GM21528 (cell line): ENCODE measurements at regions not wholly inside any gene's neighbourhood (a gene's known extent, or its start where the extent isn't known, plus 50 kb on each side); places are given as distances from the start of the nearest gene placed in this dataset.

ENCODE experiments used
- ATAC-seq: cut with Tn5 transposase; IDR thresholded peaks from one replicate; pipeline ENCODE4 v1.9.1; 2021; ENCODE audit warnings: mild to moderate bottlenecking, moderate library complexity; ENCODE audit not compliant: unreplicated experiment, low FRiP score

DNA sequence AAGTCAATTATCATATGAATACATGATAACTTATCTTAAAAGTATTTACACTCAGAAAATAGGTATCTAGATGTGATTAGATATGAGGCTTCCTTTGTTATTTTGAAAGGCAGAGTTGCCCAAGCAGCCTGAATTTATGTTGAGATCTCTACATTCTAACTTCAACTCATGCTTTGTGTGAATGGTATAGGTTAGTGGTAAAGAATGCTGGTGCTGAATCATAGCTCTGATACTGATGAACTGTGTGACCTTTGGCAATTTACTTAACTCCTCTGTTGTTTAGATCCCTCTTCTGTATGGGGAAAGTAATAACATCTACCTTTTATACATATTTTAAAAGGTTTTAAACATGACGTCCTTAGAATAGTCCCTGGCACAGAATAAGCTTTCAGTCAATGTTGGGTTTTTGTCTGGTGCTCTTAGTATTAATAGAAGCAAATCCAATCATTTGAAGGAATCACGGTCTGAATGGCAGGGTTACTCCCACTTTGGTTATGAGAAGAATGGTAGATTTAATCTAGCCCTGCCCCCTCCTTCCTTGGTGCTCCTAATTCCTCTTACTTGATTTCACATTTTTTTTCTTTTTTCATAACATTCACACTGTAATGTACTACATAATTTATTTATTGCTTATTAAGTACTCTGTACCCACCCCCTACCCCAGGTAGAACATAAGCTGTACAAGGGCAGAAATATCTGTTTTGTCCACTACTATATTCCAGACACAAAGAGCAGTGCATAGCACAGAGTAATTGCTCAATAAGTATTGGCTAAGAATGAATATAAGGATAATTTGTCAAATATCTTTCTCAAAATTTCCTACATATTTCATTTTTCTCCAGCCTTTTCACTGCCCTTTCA, 203.3 kb upstream of the KRR1 start:
- no peak for ATAC-seq

DNA sequence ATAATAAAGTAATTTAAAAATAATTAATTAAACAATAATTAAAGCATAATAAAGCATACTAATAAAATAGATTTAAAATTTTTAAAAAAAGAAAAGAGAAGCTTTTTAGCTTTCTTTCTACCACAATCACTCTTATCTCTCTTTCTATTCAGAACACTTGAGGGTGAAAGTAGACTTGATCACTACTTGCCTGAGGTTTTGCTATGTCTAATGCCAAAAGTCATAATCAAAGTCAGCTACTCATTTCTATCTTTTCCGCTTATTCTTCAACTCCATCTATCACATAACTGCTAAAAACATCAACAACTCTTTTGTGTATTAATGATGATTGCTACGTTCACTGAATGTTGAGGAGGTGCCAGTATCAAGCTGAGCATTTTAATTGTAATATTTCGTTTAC, 202.0 kb upstream of the KRR1 start:
- ATAC-seq = no peak

DNA sequence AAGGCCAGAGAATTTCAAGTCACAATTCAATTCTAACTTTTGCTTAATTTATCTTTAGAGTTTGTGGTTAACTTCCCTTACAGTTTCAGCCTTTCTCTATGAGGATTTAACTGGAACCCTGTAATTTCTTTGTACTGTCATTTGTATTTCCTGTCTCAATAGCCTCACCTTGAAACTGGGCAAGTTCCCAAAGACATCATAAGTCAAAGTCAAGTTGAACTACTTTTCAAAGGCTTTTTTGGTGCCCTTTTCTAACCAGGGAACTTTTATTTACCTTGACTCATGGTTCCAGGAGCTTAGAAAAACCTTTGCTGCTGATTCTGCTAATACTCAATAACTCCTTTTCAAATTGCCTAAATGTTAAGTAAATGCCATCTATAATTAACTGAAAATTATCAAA, 200.8 kb upstream of the KRR1 start:
- no peak for ATAC-seq

DNA sequence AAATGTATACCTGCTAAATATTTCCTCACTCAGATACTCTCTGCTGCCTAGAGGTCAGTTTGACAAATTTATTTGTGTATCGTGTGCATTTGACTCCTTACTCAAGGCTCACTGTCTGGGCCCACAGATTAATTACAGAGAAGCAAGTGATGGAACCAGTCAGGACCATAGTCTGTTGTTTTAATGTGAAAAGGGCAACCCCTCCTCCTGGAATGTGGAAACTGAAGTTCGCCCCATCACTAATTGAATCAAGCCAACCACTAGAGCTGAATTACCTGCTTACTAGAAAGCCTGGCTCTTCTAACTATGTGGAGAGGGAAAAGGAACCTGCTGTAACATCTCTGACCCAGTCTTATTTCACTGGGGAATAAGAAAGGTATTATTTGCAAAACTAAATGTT, 199.9 kb upstream of the KRR1 start:
- no peak for ATAC-seq

DNA sequence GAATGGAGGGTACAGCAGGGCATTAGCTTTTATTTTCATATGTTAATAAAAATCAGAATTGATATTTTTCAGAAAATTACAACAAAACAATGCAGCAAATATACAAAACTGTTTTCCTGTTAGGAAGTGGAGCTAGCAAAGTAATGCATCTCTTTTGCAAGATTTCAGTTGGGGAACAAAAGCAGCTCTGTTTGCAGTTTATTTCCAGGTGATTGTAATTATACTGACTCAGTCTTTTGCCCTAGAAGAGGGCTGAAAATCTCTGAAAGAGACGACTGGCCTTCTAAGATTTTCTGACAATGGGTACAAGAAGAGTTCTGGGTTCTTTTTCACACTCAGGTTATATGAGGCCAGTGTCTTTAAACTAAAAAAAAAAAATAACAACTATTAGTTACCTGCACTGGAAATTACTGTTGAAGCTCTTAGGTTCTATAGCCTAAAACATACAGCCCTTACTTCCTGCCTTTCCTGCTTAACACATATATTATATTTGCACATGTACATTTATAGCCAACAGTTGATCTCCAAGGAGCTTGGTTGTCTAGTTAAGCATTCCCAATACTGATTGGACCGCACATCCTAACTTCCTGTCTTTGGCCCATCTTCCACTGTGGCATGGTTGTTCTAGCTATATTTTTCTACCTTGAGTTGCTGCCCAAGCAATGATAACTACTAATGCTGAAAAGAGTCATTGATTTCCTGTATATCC, 199.1 kb upstream of the KRR1 start:
- ATAC-seq = no peak

DNA sequence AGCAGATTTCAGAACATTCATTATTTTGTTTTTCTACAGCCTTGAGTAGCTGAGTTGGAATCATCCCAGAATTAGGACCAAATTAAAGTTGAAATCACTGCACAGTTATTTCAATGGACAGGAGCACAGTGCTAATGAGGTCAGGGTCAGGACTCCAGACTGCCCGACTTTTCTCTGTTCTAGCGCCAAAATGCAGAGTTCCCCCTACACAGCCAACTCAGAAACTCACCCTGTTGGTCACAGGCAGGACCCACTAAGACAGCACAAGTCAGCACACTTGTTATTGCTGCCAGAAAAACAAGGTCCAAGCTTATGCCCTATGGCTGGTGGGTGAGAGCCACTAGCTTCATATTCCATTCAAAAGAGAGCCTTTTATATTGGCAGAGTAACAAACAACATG, 198.1 kb upstream of the KRR1 start:
- no peak for ATAC-seq

DNA sequence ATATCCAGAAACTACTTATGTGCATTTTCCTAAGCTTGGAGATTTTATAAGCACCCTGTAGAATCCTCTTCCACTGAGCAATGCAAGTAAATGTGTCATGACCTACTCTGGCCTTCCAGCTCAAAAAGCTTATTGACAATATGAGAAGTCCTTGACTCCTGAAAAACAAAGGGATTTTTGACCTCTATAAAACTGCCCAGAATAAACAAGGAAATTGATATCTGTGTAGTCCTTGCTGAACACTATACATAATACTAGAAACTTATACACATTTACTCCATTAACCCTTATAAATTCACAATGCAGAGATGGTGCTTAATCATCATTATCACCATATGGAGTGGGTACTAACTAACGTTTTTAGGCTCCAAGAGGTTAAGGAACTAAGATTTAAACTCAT, 197.4 kb upstream of the KRR1 start:
- ATAC-seq = no peak

DNA sequence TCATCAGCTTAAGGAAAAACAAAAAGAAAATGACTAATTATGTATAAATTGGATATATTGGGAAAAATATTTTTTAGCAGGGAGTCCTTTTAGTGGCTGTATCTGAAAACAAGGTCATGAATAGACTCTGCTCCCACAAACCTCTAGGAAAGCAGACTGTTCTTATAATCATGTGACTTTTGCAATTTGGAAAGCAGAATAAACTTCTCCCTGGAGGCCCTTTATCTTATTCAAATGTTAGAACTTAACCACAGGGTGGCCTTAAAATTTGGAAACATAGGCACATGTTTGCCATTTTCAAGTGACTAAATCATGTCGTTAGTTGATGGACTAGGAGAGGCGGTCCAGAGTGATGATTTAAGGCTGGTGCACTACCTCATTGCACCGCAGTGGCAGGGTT, 196.6 kb upstream of the KRR1 start:
- ATAC-seq = no peak

DNA sequence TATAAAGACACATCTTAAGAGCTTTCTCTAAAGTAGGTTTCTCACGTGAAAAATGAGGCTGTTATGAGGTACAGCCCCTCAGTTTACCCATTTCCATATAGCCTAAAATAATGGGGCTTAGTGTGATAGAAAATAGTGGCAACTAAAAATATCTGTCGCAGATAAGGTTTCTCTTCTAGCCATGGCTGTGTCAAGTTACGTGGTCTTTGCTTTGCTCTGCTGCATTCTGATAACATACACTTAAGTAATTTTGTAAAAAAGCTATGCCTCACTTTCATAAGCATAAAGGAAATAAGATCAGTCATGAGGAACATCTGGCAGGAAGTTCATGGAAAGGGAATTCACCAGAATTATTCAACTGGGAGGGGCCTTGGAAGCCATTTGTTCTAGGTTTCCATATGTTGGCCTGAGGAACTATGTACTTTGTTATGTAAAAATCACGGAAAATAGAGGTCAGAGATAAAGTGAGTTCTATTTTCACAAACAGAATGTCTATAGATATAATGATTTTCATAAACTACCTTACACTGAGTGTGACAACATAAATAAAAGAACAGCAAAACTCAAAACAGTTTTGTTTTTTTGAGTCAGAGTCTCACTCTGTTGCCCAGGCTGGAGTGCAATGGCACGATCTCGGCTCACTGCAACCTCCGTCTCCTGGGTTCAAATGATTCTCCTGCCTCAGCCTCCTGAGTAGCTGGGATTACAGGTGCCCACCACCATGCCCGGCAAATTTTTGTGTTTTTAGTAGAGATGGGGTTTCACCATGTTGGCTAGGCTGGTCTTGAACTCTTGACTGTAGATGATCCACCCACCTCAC, 195.6 kb upstream of the KRR1 start:
- no peak for ATAC-seq

DNA sequence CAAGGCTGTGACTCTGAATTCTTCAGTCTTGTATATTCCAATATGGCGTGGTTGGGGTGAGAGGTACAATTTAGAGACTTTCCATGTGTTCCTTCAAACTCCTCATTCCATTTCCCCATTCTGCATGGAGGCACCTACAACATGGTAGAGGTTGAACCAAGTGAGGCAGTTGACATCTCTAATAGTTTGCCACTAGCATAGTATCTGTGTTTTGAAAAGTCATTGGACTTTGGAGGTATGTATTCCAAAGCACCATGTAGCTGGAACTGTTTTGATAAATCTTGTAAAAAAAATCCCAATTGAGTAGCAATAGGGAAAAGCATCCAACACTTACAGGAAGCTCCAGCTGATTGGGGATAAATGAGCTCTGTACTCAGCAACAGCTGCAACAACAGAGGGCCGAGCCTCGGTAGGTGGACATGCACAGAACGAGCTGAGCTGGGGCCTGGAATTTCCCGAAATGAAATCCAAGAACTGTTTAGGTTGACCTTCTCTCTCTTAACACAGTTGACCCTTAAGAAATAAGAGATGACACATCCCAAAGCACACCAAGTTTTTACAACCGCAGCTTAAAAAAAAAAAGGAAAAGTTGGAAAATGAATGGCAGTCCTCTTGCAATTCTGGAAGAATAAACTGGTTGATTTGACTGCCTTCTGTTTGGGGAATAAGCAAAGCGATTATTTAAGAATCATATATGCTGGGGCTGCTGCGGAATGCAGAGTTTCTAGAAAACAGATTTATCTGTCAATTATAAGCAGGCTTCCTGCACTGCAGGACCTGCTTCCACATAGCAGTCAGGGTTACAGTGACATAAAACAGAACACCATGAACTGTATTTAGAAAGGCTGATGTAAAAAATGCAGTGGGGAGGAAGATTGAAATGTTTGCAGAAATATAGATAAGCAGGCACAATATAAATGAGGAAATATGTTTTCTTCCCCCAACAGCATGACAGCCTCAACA, 194.6 kb upstream of the KRR1 start:
- ATAC-seq = no peak

DNA sequence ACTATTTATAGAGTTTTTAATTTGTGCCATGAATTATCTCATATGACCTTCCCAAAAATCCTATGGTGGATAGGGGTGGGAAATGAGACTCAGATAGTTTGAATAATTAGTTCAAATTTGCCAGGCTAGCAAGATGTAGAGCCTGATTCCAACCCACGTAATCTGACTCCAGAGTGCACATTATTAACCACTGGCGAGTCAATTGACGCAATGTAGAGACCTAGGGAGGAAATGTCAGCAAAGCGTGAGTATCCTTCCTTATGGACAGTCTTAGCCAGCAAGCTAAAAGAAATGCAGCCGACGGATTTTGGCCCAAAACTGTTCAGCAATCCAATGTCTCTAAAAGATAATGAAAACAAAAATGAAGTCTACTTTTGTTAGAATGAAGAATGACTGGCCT, 193.3 kb upstream of the KRR1 start:
- no peak for ATAC-seq

DNA sequence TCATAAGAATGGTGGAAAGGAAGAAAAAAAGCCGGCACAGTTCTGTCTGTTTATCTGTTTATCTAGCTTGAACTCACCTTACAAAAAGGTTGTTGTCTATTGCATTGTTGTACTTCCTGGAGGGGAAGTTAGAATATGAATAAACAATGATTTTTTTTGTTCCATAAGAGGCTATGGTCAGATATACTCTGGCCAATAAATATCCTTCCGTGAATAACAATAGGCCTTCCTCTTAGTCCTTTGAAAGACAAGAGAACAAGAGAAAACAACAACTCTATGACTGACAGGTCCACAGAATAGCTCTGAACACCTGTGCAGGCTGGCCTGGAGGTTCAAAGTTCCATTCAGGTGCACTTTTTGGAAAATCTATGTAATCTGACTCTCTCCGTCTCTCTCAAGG, 192.8 kb upstream of the KRR1 start:
- no peak for ATAC-seq

DNA sequence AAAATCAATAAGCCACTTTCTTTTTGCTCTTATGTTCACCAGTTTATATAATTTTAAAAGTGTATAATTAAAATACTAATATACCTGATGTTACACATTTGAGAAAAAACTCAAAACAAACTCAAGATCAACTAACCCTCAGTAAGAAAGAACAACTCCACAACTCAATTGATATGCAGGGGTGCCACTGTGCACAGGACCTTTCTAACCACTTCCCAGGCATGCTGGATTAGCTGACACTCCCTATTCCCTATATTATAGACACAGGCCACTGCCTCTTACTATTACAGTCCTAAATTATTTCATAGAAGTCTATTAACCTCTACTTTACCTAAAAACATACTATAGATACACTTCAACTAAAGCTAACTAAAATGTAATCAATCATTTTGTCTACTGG, 191.7 kb upstream of the KRR1 start:
- ATAC-seq = no peak

DNA sequence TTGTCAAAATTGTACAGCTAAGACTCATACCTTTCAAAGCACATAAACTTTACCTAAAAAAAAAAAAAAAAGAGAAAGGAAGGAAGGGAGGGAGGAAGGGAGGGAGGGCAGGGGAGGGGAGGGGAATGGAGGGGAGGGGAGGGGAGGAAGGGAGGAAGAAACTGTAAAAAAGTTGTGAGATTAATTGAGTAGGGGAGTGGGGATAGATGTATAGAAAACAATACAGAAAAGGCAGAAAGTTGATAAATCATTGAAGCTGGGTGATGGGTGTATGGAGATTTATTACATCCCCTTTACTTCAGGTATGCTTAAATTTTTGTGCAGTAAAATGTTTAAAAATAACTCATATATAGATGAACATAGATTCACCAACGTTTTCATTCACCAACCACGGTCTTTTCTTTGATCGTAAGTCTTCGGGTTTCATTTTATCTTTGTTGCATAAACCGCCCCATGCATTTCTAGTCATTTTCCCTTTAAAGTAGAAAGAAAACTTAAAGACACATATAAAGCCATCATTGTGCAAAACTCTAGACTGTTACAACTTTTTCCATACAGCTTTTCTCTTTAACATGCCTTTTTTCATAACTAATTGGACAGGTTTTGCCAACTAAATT, 191.2 kb upstream of the KRR1 start:
- ATAC-seq = no peak

DNA sequence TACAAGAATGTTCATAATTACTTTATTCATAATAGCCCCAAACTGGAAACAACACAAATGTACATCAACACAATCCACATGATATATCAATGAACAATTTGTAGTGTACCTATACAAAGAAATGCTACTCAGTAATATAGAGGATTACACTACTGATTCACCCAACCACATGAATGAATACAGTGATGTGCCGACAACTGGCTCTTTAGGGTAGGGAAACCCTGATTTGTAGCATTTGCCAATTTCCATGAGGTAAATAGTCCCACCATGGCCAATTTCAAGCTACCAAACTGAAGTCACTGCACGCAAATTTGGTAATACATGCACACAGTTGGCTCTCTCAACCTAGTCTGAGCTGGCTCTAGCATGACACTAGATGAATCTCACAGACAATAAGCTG, 190.4 kb upstream of the KRR1 start:
- no peak for ATAC-seq

DNA sequence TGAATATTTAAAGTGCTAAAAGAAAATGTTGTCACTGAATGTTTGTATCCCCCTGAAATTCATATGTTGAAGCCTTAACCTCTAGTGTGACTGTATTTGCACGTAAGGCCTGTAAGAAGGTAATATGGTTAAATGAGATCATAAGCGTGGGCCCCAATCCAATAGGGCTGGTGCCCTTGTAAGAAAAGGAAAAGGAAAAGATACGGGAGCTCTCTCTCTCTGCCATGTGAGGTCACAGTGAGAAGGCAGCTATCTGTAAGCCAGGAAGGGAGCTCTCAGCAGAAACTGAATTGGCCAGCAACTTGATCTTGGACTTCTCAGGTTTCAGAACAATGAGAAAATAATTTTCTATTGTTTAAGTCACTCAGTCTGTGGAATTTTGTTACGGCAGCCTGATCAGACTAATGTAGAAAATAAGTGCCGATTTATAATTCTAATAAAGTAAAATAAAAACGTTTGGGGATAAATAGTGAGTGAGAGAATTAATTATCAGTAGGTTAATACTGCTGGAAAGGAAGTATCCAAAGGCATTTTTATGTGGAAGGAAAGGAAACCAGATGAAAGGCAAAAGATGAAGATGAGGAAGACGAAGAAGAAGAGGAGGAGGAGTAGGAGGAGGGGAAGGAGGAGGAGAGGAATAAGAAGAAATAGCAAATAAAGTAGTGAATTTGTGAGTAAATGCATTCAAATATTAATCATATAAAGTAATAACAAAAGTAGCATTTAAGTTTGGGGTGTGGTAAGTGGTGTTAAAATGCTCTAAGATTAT, 188.5 kb upstream of the KRR1 start:
- ATAC-seq = no peak

DNA sequence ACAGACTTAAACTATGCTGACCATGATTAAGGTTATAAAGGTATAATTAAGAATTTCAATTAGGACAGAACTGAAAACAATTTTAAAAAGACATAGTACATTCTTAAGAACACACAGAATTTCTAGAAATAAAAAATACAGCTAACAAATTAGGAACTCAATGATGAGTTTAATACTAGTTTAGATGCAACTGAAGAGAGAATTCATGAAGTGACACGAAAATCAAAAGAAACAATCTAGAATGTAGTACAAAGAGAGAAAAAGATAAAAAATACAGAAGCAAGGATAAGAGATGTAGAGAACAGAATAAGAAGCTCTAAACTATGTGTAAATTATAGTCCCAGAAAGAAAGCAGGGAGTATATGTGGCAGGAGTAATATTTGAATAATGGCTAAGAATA, 187.8 kb upstream of the KRR1 start:
- no peak for ATAC-seq

DNA sequence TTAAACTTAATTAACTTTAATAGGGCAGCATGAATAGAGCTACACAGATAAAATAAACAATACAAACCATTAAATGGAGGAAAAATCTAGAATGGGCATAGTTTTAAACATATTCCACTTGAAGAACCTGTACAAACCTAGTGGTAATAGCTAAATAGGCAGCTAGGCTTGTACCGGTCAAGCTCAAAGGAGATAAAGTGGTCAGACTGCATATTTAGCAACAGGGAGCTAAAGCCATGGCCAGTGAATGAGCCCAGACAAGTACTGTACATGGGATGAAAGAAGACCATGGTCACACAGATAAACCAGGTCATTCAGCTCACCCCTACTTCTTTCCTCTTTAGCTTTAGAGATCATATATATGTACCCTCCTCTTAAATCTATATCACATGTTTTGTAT, 186.6 kb upstream of the KRR1 start:
- ATAC-seq = no peak

DNA sequence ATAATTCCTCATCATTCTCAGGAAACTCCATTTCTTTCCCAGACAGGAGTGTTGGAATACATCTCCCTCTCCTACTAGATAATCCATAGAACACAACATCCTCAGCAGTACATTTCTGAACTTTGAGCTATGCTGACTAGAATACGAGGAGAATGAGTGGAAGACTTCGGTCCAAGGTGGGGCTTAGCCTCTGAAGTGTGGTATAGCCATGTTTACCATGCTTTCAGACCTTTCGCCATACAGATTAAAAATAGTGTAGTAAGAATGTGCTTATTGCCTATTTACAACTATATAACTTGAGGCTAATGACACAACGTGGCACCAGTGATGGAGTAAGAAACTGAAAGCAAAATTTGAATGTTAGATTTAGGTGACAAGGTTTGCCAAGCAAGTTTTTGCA, 184.5 kb upstream of the KRR1 start:
- no peak for ATAC-seq
